Kasumi-1 (cell line): ENCODE measurements at regions not wholly inside any gene's neighbourhood (a gene's known extent, or its start where the extent isn't known, plus 50 kb on each side); places are given as distances from the start of the nearest gene placed in this dataset.

Experiments
- DNase-seq, 2 experiments: peaks; one replicate each; lab custom pipeline; 2025; lab: John Stamatoyannopoulos, UW

- DNase-seq = no peak
Observed at GRCh38 chr14:29459969-29460560, 467.6 kb downstream of the PRKD1 start.

DNA sequence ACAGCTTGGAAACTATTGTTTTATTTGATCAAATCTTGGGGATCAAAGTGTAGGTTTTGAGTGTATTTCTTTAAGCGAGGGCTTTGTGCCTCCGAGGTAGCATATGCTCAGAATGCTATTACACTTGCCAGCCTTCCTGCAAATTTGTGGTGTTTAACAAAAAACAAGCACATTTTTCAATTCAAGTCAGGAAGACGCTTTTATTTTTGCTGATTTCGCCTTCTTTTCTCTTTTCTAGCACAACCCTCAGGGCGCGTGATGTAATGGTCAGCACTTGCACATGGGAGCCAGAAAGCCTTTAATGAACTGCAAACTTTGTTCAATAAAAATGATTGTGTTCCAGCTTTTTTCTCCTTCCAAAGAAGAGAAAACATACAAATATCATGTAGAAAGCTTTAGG is 466.5 kb downstream of the PRKD1 start:
- no peak for DNase-seq

GRCh38 chr14:29461506-29461905 is 466.1 kb downstream of the PRKD1 start:
- no peak for DNase-seq

GRCh38 chr14:29462321-29462720 is 465.3 kb downstream of the PRKD1 start:
- DNase-seq = no peak

- DNase-seq = no peak
Observed at GRCh38 chr14:29462772-29463171, 464.9 kb downstream of the PRKD1 start.

- no peak for DNase-seq
Observed at GRCh38 chr14:29463727-29464395, 463.8 kb downstream of the PRKD1 start.

GRCh38 chr14:29465095-29465494 is 462.6 kb downstream of the PRKD1 start:
- DNase-seq = no peak

- no peak for DNase-seq
Observed at GRCh38 chr14:29475641-29476040, 452.0 kb downstream of the PRKD1 start.

DNA sequence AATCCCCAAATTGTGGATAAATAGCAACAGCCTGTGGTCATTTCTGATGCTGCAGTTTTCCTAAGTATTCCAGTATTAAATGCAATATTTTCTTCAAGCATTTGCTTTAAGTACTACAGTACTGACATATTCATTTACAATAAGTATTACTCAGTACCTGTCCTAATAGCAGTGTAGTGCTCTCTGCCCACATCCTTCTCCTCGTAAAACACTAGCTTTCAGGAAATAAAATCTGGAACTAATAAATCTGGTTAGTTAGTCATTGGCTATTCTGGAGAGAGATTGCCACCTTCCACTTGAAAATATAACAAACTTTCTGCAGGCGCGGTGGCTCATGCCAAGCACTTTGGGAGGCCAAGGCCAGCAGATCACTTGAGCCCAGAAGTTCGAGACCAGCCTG is 441.5 kb downstream of the PRKD1 start:
- no peak for DNase-seq

GRCh38 chr14:29489911-29490425 is 437.7 kb downstream of the PRKD1 start:
- DNase-seq = no peak

- no peak for DNase-seq
Observed at GRCh38 chr14:29493849-29494248, 433.8 kb downstream of the PRKD1 start.

DNA sequence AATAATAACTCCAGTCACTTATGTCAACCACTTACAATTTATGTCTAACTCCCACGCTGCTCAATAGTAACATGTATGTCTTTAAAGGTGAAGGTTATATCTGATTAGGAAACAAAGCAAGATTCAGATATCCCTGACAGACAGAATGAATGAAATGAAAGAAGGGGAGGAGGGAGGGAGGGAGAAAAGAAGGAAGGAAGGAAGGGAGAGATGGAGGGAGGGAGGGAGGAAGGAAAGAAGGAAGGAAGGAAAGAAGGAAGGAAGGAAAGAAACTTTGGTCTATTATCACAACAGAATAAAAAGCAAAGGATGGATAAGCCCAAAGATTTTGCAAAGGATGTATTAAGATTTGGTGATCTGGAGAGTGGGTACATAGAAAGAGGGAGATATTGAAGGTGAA is 433.3 kb downstream of the PRKD1 start:
- DNase-seq = no peak

DNA sequence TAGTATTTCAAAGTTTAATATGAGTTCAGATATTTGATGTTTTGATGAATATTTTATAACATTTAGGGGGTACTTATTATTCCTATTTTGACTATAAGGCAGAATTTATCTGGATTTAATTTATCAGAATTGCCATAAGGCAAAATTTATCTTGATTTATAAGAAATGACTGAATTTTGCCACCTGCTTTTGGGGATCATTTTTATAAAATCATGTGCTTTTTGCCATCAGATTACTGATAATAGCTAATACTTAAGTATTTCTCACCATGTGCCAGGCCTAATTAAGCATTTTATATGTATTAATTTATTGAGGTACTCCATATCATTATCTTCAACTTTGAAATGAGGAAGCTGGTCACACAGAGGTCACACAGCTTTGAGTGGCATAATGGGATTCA is 423.7 kb downstream of the PRKD1 start:
- DNase-seq = no peak

DNA sequence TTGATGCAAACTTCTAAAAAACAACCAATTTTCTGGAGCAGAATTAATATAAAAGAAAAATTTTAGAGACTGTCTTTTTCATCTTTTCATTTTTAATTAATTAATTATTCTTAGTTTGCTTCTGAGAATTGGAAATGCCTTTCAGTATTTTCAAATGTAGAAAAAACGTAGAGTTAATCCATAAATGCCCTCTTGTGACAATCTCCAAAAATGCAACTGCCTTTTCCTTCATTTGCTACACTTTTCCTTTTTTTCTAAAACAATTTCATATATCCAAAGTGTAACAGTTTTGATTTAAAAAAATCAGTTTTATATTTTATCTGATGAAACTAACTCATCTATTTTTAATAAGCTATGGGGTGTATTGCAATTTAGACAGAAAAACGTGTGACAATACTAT is 409.3 kb downstream of the PRKD1 start:
- DNase-seq = peak in 1 of 2 experiments; percentile 14

DNA sequence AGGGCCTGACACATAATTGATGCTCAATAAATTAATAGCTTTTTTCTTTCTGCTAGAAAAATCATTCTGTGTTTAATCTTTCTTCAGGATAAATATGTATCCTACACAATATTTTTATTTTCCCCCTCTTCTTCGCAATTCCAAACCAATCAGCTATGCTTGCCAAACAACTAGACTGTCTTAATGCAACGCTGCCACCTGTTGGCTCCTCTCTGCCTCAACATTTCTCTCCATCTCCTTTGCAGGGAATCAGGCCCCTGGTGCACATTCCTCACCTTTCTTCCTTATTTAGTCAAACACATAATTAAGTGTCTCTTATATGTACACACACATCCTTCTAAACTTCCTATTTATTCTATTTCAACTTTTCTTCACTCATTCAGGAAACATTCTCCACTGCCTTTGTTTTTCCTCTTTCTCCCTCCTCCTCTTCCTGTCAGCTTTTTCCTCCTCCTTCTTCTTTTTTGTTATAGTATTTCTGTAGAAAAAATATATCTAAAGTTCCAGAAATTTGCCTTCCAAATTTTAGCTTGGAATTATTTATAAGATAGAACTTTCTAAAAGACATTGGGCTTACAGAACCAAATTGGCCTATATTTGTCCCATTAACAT is 406.0 kb downstream of the PRKD1 start:
- DNase-seq = peak; percentile 12 to 18
